Memory B cell (primary cell): ENCODE measurements at regions not wholly inside any gene's neighbourhood (a gene's known extent, or its start where the extent isn't known, plus 50 kb on each side); places are given as distances from the start of the nearest gene placed in this dataset.
"Not testable (repeated sequence)": the region's sequence is repeated elsewhere in the genome, so short reads cannot be mapped to it uniquely, and the experiment has no call there.

Experiments
- ATAC-seq: fragments of 150-1000 bp; cut with Tn5 transposase; 2 replicates; pipeline ENCODE4 v1.10.0; 2021; ENCODE audit warnings: low read depth, mild to moderate bottlenecking, moderate library complexity
- DNase-seq, 2 donors: peaks; one replicate each; pipeline ENCODE4 v3.0.0; 2022; ENCODE audit warnings: low spot score in 2 of 2
- H3K27ac Mint-ChIP-seq: one replicate; pipeline ENCODE4 v1.8.0; 2022; ENCODE audit warnings: mild to moderate bottlenecking, moderate library complexity, mixed read lengths
- H3K27me3 Mint-ChIP-seq: one replicate; pipeline ENCODE4 v1.8.0; 2022; ENCODE audit warnings: mixed read lengths
- H3K36me3 Mint-ChIP-seq: one replicate; pipeline ENCODE4 v1.8.0; 2022; ENCODE audit warnings: mild to moderate bottlenecking, mixed read lengths
- H3K4me1 Mint-ChIP-seq: one replicate; pipeline ENCODE4 v1.8.0; 2022; ENCODE audit warnings: mixed read lengths
- H3K4me3 Mint-ChIP-seq: one replicate; pipeline ENCODE4 v1.8.0; 2022; ENCODE audit warnings: mild to moderate bottlenecking, moderate library complexity, mixed read lengths
- H3K9me3 Mint-ChIP-seq: one replicate; pipeline ENCODE4 v1.8.0; 2022; ENCODE audit warnings: mixed read lengths

- Mint-ChIP-seq H3K36me3 (no peaks in the 10 kb centered on the region), H3K4me3 (no peak overlapping the region), H3K27ac (no peak overlapping the region), H3K27me3 (no peaks in the 10 kb centered on the region), H3K9me3 (no peaks in the 10 kb centered on the region), H3K4me1 (no peaks in the 10 kb centered on the region)
- ATAC-seq (no peak), DNase-seq (no peak)
These were observed 505.9 kb upstream of the SYNCRIP start for GRCh38 chr6:86148586-86148985.

- H3K27ac Mint-ChIP-seq: no peak overlapping the region
- no peak overlapping the region for H3K4me3 Mint-ChIP-seq
- H3K9me3 Mint-ChIP-seq: no peaks in the 10 kb centered on the region
- ATAC-seq: no peak
- no peaks in the 10 kb centered on the region for H3K4me1 Mint-ChIP-seq
- H3K36me3 Mint-ChIP-seq: no peaks in the 10 kb centered on the region
- H3K27me3 Mint-ChIP-seq: no peaks in the 10 kb centered on the region
- no peak for DNase-seq
These were observed 505.2 kb upstream of the SYNCRIP start for GRCh38 chr6:86147859-86148258.

- Mint-ChIP-seq H3K9me3 (peaks cover 2% of the 10 kb centered on the region), H3K36me3 (no peaks in the 10 kb centered on the region), H3K27ac (no peak overlapping the region), H3K4me3 (no peak overlapping the region), H3K27me3 (no peaks in the 10 kb centered on the region), H3K4me1 (no peaks in the 10 kb centered on the region)
- DNase-seq (no peak), ATAC-seq (no peak)
These were observed 504.6 kb upstream of the SYNCRIP start for GRCh38 chr6:86147311-86147710.

- not testable (repeated sequence) for H3K27ac Mint-ChIP-seq, H3K27me3 Mint-ChIP-seq, H3K4me1 Mint-ChIP-seq, H3K9me3 Mint-ChIP-seq, DNase-seq, H3K4me3 Mint-ChIP-seq, ATAC-seq, H3K36me3 Mint-ChIP-seq
These were observed 504.1 kb upstream of the SYNCRIP start for GRCh38 chr6:86146751-86147150.

- H3K9me3 Mint-ChIP-seq: peaks cover 7% of the 10 kb centered on the region
- no peak for ATAC-seq
- no peak overlapping the region for H3K4me3 Mint-ChIP-seq
- H3K4me1 Mint-ChIP-seq: no peaks in the 10 kb centered on the region
- H3K27me3 Mint-ChIP-seq: no peaks in the 10 kb centered on the region
- no peaks in the 10 kb centered on the region for H3K36me3 Mint-ChIP-seq
- no peak for DNase-seq
- H3K27ac Mint-ChIP-seq: no peak overlapping the region
These were observed 499.6 kb upstream of the SYNCRIP start for GRCh38 chr6:86142326-86142725.

- no peak for DNase-seq
These were observed 485.6 kb upstream of the SYNCRIP start for GRCh38 chr6:86128130-86128814.

GRCh38 chr6:86122086-86122485 is 479.4 kb upstream of the SYNCRIP start:
- H3K36me3 Mint-ChIP-seq: no peaks in the 10 kb centered on the region
- H3K27ac Mint-ChIP-seq: no peak overlapping the region
- H3K4me3 Mint-ChIP-seq: no peak overlapping the region
- ATAC-seq (no peak), DNase-seq (no peak)
- no peaks in the 10 kb centered on the region for H3K27me3 Mint-ChIP-seq
- H3K4me1 Mint-ChIP-seq: no peaks in the 10 kb centered on the region
- peaks cover 5% of the 10 kb centered on the region for H3K9me3 Mint-ChIP-seq

More at GRCh38 chr6:86128130-86128814, 485.6 kb upstream of the SYNCRIP start:
- H3K4me3 Mint-ChIP-seq: no peak overlapping the region
- no peak overlapping the region for H3K27ac Mint-ChIP-seq
- H3K27me3 Mint-ChIP-seq: no peaks in the 10 kb centered on the region
- no peaks in the 10 kb centered on the region for H3K36me3 Mint-ChIP-seq
- H3K9me3 Mint-ChIP-seq: peaks cover 7% of the 10 kb centered on the region
- no peaks in the 10 kb centered on the region for H3K4me1 Mint-ChIP-seq
- ATAC-seq: no peak

GRCh38 chr6:86118271-86118670 is 475.6 kb upstream of the SYNCRIP start:
- Mint-ChIP-seq H3K36me3 (no peaks in the 10 kb centered on the region), H3K4me1 (no peaks in the 10 kb centered on the region), H3K9me3 (peaks cover 2% of the 10 kb centered on the region), H3K27ac (no peak overlapping the region), H3K4me3 (no peak overlapping the region), H3K27me3 (no peaks in the 10 kb centered on the region)
- DNase-seq: no peak
- no peak for ATAC-seq

GRCh38 chr6:86107985-86108384 is 465.3 kb upstream of the SYNCRIP start:
- H3K27ac Mint-ChIP-seq: no peak overlapping the region
- no peak for DNase-seq
- no peaks in the 10 kb centered on the region for H3K36me3 Mint-ChIP-seq
- H3K27me3 Mint-ChIP-seq: no peaks in the 10 kb centered on the region
- no peak overlapping the region for H3K4me3 Mint-ChIP-seq
- ATAC-seq: no peak
- no peaks in the 10 kb centered on the region for H3K4me1 Mint-ChIP-seq
- peaks cover 5% of the 10 kb centered on the region for H3K9me3 Mint-ChIP-seq

GRCh38 chr6:86087954-86088353 is 445.3 kb upstream of the SYNCRIP start:
- ATAC-seq (no peak), DNase-seq (no peak)
- no peaks in the 10 kb centered on the region for H3K36me3 Mint-ChIP-seq
- no peaks in the 10 kb centered on the region for H3K27me3 Mint-ChIP-seq
- H3K4me1 Mint-ChIP-seq: no peaks in the 10 kb centered on the region
- peaks cover 20% of the 10 kb centered on the region for H3K9me3 Mint-ChIP-seq
- H3K4me3 Mint-ChIP-seq: no peak overlapping the region
- no peak overlapping the region for H3K27ac Mint-ChIP-seq

GRCh38 chr6:86079938-86080337 is 437.3 kb upstream of the SYNCRIP start:
- no peaks in the 10 kb centered on the region for H3K4me1 Mint-ChIP-seq
- no peaks in the 10 kb centered on the region for H3K36me3 Mint-ChIP-seq
- peaks cover 11% of the 10 kb centered on the region for H3K9me3 Mint-ChIP-seq
- H3K27me3 Mint-ChIP-seq: no peaks in the 10 kb centered on the region
- ATAC-seq (no peak), DNase-seq (no peak)
- no peak overlapping the region for H3K27ac Mint-ChIP-seq
- no peak overlapping the region for H3K4me3 Mint-ChIP-seq

GRCh38 chr6:86070151-86070550 is 427.5 kb upstream of the SYNCRIP start:
- ATAC-seq: no peak
- no peak overlapping the region for H3K4me3 Mint-ChIP-seq

GRCh38 chr6:86065002-86065401 is 422.3 kb upstream of the SYNCRIP start:
- H3K4me1 Mint-ChIP-seq, H3K9me3 Mint-ChIP-seq, H3K27me3 Mint-ChIP-seq, ATAC-seq, H3K27ac Mint-ChIP-seq, H3K36me3 Mint-ChIP-seq, DNase-seq, H3K4me3 Mint-ChIP-seq: not testable (repeated sequence)

More at GRCh38 chr6:86070151-86070550, 427.5 kb upstream of the SYNCRIP start:
- no peak overlapping the region for H3K27ac Mint-ChIP-seq
- no peaks in the 10 kb centered on the region for H3K9me3 Mint-ChIP-seq
- no peaks in the 10 kb centered on the region for H3K27me3 Mint-ChIP-seq
- H3K36me3 Mint-ChIP-seq: no peaks in the 10 kb centered on the region
- H3K4me1 Mint-ChIP-seq: no peaks in the 10 kb centered on the region
- no peak for DNase-seq

GRCh38 chr6:86057293-86057980 is 414.8 kb upstream of the SYNCRIP start:
- not testable (repeated sequence) for ATAC-seq, H3K36me3 Mint-ChIP-seq, H3K27me3 Mint-ChIP-seq, DNase-seq, H3K4me3 Mint-ChIP-seq, H3K27ac Mint-ChIP-seq, H3K4me1 Mint-ChIP-seq, H3K9me3 Mint-ChIP-seq

GRCh38 chr6:86045038-86045437 is 402.4 kb upstream of the SYNCRIP start:
- H3K27me3 Mint-ChIP-seq: no peaks in the 10 kb centered on the region

More at GRCh38 chr6:86045038-86045437, 402.4 kb upstream of the SYNCRIP start:
- Mint-ChIP-seq H3K4me1 (no peaks in the 10 kb centered on the region), H3K27ac (no peak overlapping the region), H3K9me3 (peaks cover 16% of the 10 kb centered on the region), H3K4me3 (no peak overlapping the region), H3K36me3 (no peaks in the 10 kb centered on the region)
- ATAC-seq (no peak), DNase-seq (no peak)
